Dermis blood vessel endothelial cell (primary cell): ENCODE measurements at regions not wholly inside any gene's neighbourhood (a gene's known extent, or its start where the extent isn't known, plus 50 kb on each side); places are given as distances from the start of the nearest gene placed in this dataset.
A peak's percentile ranks its signal among the peaks of the same experiment; 100 is the strongest.
"Not testable (repeated sequence)": the region's sequence is repeated elsewhere in the genome, so short reads cannot be mapped to it uniquely, and the experiment has no call there.

Source experiments
- DNase-seq: peaks from one replicate; pipeline ENCODE4 v3.0.0; 2010

DNA sequence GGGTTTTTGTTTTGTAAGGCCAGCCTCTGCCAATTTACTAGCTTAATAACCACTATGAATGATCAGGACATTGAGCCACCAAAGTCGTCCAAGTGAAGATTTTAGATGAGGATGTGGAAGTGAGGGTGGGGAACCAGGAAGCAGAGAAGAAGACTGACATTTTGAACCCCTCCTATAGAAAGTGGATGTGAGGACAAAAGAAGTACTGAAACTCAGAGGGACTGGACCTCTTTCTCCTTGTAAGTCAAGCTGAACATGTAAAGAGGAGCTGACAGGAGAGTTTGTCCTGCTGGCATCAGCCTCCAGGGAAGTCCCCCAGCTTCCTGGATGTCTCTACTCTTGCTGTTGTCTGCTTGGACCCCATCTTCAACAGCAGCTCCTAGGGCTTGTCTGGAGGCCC lies 338.2 kb upstream of the NCAM1 start:
- no peak for DNase-seq

DNA sequence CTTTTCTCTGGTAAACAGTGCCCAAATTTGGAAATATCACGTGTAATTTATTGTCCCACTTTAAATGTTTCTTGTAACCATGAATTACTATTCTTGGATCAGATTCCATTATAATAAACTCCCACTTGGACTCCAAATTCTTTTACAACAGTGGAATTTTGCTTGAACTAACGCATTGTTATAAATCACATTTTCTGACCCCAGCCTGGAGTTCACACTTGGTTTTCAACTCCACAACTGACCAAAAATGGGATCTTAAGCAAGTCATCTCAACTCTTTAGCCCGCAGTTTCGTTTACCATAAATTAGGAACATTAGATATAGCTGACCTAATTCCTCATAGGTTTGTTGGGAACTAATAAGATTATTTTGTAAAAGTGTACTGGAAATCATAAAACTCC lies 336.8 kb upstream of the NCAM1 start:
- no peak for DNase-seq

DNA sequence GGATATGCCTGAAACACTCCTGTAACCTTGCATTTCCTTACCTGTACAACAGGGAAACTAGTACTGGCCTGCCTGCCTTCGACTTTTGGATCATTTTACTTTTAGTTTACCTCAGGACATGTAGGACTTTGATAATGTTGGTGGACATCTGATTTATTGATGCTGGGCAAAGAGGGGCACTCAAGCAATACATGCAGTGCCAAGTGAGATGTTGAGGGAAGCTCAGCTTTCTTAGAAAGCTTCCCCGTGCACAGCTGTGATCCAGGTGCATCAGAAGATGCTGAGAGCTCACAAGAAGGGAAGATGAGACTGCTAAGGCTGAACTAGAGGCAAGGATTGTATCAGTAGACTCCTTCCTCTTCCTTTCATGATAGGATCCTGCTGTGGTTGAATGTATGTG lies 336.2 kb upstream of the NCAM1 start:
- DNase-seq = not testable (repeated sequence)

DNA sequence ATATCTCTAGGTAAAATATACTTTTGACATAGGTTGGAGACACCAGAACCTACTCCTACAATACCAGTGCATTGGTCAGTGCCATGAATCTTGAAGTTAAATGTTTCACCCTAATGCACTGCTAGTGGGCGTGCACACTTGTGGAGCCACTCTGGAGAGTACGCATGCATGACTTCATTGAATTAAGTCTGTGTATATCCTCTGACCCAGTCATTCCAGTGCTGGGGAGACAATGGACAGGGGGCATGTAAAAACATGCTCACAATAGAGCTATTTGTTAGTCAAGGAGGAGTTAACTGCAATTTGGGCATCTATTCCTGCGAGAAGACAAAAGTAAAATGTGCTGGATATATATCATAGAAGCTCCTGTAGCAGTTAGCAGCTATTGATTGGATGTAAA lies 335.4 kb upstream of the NCAM1 start:
- DNase-seq = no peak

DNA sequence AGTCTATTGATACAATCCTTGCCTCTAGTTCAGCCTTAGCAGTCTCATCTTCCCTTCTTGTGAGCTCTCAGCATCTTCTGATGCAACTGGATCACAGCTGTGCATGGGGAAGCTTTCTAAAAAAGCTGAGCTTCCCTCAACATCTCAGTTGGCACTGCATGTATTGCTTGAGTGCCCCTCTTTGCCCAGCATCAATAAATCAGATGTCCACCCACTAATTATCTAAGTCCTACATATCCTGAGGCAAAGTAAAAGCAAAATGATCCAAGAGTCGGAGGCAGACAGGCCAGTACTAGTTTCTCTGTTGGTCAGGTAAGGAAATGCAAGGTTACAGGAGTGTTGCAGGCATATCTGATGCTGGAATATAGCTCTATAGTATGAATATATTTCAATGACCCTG lies 334.5 kb upstream of the NCAM1 start:
- DNase-seq = no peak

DNA sequence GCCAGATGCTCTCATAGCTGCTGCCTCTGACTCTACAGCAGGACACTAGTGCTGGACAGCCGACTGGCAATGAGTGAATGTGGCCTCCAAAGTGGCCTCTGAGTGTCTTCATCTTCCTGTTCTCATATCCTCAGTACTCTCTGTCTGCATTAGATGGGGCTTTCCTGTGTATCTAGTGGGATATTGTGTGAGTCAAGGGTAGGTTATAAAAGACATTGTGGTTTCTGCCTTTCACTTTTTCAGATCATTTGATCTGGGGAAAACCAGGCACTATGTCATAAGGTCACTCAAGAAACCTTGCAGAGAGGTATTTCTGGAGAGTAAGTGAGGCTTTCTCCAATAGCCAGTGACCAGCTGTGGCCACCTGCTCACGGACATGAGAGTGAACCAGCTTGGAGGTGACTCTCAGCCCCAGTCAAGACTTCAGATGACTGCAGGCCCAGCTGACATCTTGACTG lies 333.6 kb upstream of the NCAM1 start:
- no peak for DNase-seq

DNA sequence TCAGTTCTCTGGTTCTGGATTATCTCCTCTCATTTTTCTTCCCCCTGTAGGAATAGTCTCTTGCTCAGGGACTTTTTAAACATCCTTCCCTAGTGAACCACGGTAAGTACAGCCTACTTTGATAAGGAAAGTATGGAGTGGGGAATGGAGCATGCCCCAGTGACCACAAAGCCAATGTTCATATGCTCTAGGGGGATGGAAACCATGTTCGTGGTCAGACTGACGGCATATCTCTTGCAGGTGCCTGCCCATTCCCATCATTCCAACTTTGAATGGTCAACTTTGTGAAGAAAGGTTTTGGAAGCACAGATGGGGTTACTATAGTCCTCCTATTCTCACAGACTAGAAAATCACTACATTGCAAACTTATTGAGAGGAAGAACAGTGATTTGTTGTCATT lies 332.5 kb upstream of the NCAM1 start:
- DNase-seq = no peak

DNA sequence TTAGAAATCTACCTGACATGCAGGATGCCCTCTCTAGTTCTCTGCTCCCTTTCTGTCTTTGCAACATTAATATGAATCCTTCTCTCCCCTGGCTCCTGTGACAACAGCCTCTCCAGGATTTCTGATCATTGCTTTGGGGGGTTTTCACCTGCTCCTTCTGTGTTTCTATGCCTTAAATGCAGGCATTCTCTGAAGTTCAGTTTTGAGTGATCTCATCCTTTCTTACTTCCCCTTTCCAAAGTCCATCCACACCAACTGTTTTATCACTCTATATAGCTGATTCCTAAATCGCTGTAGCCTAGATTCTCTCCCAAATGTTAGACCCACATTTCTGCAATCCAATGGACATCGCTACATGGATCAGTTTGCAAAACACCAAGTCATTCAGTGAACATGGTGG lies 330.7 kb upstream of the NCAM1 start:
- DNase-seq = no peak

DNA sequence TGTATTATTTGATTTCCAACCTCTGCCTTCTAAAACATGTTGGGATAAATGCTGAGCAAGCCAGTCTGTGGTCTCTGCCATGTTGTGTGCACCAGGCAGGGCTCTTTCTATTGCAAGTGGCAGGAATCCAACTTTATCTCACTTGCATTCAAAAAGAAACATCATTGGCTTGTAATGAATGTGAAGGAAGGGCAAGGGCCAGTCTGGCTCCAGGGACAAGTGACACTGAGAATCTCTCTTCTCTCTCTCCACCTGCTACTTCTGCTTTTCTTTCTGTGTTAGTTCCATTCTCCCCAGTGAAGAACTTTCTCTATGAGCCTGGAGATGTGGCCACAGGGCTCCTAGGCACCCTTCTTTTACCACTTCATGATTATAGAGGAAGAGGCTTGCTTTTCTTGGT lies 329.9 kb upstream of the NCAM1 start:
- no peak for DNase-seq

DNA sequence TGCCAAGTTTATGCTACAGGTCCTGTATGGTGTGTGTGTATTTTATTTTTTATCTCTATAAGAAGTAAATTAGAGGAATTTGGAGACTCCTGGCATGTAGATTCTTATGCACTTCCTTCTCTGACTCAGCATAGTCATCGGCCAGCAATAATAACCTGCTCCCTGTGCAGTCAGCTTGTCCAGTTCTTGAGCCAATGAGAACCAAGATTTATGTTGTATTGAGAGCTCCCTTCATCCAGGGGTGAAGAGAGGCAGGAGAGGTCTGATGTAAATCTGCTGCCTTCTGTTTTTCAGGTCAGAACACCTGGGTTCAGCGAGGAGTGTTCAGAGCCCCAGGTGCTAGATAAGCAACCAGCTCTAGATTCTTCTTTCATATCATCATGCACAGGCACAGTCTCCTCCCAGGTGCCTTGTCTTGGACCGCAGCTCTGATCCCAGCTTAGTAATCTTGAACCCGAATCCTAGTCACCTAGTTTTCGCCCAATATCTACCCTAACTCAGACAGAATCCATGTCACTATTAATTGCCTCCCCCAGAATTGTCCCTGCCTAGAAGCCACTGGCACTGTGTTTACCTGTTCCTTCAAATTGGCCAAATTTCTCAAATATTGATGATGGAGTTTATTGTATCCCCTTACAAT lies 328.2 kb upstream of the NCAM1 start:
- DNase-seq = no peak

DNA sequence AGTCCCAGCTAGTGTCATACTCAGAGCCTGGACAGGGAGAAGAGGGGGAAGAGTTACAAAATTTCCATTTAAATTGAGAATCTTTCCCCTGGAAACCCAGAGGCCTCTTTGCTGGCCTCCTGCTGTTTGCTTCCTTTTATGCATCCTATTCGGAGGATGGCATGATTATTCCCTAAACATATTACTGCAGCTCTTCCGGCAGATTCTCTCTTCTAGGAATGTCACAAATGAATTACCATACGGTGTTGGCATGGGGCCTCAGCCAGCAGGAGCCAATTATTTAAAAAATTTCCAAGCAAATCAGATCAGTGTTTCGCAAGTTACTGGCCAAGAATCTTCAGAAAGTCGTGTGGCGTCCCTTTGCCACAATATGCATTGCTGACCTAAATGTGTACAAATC lies 326.7 kb upstream of the NCAM1 start:
- DNase-seq = no peak

DNA sequence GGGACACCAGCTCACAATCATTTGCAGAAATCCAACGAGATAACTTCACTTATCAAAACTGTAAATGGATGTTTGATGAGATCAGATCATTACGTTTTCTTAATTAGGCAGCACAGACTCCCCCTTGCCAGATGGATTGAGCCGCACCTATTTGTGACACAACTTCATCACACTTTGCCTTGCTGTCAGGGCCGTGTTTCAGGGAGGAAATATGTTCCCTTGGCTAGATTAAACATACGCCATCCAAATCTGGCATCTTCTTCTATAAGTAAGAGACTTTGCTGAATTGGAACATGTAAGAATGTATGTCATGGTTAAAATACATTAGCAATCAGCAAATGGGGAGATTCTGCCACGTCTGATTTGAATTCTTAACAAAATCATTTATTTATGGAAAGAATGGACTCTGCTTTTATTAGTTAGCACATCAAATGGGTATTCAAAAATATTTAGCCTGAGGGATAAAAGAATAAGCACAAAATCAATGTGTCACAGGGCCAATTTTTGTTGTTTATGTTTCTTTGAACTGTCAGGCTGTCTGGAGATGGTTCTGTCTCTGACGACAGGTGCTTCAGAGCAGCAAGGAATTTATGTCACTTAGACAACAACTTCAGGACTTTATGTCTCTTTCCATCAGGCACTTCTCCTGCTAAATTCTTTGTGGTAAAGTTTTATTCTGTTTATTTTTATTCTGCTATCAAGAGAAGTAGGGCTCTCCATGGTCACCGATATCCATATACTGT lies 326.1 kb upstream of the NCAM1 start:
- DNase-seq = no peak

DNA sequence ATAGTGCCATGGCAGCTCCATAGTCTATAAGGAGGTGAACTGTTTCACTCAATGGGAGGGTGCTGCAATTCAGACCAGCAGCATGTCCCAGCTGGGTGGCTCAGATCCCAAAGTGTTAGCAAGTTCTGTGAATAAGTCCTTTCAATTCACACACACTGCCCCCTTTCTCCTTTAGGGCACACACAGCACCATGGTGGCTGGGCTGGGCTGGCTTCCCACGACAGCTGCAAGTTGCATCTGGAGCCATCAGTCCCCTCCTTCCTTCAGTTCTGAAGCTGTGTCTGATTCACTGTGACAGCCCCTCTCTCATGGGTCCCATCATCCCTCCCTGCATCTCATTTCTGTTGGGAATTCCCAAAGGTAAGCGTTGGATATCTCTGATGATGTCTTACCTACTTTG lies 324.1 kb upstream of the NCAM1 start:
- DNase-seq = no peak

DNA sequence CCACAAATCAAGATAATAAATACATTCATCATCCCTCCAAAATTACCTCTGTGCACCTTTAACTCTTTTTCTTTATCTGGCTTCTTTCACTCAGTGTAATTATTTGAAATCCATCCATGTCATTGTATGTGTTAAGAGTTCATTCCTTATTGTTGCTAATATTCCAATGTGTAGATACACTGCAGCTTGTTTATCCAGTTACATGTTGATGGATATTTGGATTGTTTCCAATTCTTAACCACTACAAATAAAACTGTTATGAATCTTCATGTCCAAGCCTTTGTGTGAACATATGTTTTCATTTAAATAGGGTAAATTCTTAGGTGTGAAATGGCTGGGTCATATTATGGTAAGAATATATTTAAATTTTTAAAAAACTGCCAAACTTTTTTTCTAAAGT lies 323.3 kb upstream of the NCAM1 start:
- no peak for DNase-seq

DNA sequence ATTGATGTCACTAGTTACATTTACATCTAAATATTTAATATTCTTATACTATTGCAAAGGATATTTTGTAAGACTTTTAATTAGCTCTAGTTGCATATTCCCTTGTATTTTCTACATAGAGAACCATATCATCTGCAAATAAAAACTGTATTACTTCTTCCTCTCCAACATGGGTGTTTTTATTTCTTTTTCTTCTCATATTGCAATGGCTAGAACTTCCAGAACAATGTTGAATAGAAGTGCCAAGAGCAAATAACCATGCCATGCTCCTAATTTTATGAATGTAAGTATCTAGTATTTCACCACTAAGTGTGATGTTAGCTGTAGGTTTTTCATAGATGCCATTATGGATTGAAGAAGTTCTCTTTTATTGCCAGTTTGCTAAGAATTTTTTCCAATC lies 321.8 kb upstream of the NCAM1 start:
- no peak for DNase-seq

DNA sequence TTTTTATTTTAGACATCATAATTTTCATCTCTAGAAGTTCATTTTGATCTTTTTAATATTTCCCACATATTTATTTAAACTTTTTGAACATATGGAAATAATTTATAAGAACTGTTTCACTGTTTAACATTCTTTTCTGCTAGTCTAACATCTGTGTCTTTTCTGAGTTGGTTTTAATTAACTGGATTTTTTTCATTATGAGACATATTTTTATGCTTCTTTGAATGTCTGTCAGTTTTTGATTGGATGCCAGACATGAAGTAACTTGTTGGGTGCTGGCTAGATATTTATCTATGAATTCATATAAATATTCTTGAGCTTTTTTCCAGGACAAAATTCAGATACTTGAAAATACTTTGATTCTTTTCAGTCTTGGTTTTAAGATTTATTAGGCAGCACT lies 317.8 kb upstream of the NCAM1 start:
- no peak for DNase-seq

DNA sequence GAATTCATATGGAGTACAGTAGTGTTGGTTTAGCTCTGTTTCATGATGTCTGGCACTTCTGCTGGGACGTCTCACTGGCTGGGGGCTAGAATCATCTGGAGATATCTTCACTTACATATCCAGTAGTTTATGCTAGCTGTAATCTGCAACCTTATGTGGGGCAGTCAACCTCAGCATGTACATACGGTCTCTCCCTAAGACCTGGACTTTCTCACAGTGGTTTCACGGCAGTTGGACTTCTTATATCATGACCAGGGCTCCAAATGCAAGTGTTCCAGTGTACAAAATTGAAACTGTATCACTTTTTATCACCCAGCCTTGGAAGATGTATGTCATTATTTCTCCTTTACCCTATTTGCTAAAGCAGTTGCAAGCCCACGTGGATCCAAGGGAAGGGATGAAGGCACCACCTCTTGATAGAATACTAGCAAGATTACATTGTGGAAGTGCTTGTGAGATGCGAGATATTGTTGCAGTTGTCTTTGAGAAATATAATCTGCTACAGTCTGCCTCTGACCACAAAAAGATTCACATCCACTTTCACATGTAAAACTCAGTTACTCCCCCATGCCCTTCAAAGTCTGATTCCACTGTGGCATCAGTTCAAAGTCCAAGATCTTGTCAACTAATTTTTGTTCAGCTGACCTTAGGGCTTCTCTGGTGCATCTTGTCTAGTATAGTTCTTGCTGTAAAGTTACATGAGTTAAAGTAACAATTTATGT lies 316.6 kb upstream of the NCAM1 start:
- DNase-seq = no peak

DNA sequence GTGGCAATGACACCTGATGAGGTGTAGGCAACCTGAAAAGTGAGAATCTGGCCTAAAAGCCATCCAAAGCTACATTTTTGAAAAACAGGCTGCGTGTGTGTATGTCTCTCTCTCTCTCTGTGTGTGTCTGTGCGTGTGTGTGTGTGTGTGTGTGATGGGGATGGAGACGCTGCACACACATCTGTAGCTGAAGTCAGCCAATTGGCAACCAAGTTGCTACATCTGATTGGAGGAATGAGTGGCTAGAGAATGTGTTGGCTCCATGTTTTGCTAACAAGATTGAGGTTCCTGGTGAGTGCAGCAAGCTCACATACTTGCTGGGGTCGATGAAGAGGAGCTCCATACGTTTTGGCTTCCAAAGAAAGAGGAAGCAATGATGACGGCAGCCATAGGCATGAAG lies 311.4 kb upstream of the NCAM1 start:
- no peak for DNase-seq

DNA sequence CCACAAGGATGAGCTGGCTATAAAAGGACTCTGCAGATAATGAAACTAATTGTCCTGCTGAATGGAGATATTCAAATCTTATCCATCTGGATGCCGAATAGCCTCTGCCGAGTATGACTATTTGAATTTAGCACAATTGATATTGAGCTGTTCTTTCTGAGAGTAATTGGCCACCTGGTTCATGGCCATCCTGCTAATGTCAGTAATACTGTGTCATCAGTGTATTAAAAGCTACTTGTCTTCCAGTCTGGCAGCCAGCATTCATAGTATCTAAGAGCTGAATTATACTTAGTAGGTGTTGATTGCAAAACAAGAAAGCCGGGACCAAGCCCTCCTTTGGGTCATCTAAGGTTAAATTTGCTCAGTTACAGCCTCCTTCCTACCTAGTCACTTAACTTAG lies 310.7 kb upstream of the NCAM1 start:
- DNase-seq = no peak

DNA sequence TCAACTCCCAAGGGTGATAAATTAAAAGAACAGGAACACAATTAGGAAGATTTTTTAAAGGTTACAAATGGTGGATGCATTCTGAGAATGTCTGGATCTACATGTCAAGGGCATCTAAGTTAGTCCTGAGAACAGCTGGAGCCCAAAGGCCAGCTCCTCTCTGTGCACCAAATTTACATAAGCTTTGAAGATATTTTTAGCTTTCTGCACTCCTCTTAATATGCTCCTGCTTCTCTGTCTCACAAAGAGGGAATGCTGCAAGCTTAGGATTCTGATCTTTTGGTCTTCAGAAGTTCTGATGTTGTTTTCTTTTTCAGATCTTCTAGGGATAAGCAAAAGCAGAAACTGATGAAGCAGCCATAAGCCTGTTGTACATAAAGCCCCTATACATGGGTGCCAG lies 309.8 kb upstream of the NCAM1 start:
- DNase-seq = no peak

DNA sequence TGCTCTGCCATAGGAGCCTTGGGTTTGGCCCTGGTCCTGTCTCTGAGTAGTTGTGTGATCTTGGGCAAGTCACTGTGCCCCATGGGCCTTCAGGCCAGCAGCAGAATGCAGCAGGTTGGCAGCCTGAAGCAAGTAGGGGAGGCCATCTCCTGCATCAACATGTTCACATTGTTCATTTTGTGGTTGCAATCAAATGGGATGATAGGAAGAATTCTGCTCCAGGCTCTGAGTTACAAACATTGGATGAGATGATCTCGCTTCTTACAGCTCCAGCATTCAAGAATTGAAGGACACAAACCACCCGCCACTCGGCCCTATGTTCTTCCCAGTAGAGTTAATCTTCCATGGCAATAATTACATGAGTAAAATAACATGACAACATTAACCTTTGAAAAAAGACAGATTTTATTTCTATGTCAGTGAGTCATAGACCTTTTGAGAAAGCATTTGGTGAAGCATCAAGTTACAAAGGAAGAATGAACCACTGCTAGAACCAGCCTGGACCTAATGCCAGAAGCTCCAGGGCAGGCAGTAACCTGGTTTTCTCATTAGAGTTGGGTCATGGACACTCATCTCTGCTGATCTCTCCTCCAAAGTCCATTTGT lies 308.3 kb upstream of the NCAM1 start:
- DNase-seq = no peak

DNA sequence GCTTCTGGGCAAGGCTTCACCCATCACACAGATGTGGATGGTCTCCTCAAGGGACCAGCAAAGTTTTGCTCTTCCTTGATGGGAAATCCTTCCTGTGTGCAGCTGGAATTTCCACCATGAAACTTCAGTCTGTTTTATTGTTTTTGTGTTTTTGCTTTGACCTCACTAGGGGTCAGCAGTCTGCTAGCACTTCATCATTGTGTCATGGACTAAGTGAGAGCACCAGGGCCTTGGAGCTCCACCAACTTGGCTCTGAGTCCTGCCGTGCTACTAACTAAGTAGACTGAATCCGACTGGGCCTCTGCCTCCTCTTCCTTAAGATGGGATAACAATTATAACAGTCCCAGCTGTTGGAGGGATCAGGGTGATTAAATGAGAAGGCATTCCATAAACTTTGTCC lies 305.8 kb upstream of the NCAM1 start:
- DNase-seq = peak; percentile 0

DNA sequence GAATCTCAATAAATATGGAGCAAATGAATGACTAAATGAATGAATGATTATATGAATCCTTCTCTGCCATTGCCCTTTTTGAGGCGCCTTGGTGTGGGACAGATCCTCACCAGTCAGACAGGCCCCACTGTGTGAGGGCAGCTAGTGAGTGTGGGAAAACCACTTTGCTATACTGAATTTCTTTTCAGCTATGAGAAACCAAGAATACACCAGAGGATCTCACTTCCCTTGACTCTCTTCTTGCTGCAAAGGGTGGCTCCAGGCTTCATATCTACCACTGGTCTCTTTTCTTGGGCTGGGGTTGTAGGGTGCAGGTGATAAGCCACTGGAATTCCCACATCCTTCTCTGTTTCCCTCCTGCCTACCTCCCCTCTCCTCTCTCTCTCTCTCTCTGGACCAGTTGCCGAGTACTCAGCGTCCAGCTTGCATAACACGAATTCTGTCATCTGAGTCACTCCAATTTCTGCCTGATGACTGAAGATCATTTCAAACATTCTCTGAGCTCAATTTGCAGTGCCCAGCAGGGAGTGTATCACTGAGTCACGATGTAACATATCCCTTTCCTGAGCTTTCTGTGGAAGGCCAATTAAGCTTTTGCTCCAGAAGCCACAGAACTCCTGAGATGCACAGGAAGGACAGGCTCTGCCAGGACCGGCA lies 304.3 kb upstream of the NCAM1 start:
- no peak for DNase-seq
